Hepatocyte (in vitro differentiated cells): ENCODE measurements at regions not wholly inside any gene's neighbourhood (a gene's known extent, or its start where the extent isn't known, plus 50 kb on each side); places are given as distances from the start of the nearest gene placed in this dataset.

Source experiments
- DNase-seq: peaks from one replicate; pipeline ENCODE4 v3.0.0-alpha.2; 2016; ENCODE audit warnings: low spot score
- H2AFZ ChIP-seq: fragments of 200-600 bp; sonication (generic); 2 replicates; pipeline ENCODE4 v1.6.0; 2016; ENCODE audit warnings: antibody characterized with exemption, mild to moderate bottlenecking
- H3K27ac ChIP-seq: fragments of 200-600 bp; sonication (generic); 2 replicates; pipeline ENCODE4 v1.5.1; 2016; ENCODE audit warnings: mild to moderate bottlenecking
- H3K27me3 ChIP-seq: fragments of 200-600 bp; sonication (generic); 2 replicates; pipeline ENCODE4 v1.6.1; 2016
- H3K36me3 ChIP-seq: fragments of 200-600 bp; sonication (generic); replicated peaks from 2 replicates; pipeline ENCODE4 v1.5.1; 2016; ENCODE audit warnings: low read depth; ENCODE audit not compliant: insufficient read depth
- H3K4me1 ChIP-seq: fragments of 200-600 bp; sonication (generic); 2 replicates; pipeline ENCODE4 v1.5.1; 2016; ENCODE audit warnings: mild to moderate bottlenecking, moderate library complexity; ENCODE audit not compliant: insufficient read depth
- H3K4me2 ChIP-seq: fragments of 200-600 bp; sonication (generic); 2 replicates; pipeline ENCODE4 v1.6.0; 2016
- H3K4me3 ChIP-seq: fragments of 200-600 bp; sonication (generic); 2 replicates; pipeline ENCODE4 v1.5.1; 2016; ENCODE audit warnings: mild to moderate bottlenecking
- H3K79me2 ChIP-seq: fragments of 200-600 bp; sonication (generic); 2 replicates; pipeline ENCODE4 v1.6.0; 2017; ENCODE audit warnings: mild to moderate bottlenecking
- H3K9me2 ChIP-seq: fragments of 200-600 bp; sonication (generic); replicated peaks from 2 replicates; pipeline ENCODE4 v1.6.0; 2017; ENCODE audit warnings: mild to moderate bottlenecking; ENCODE audit not compliant: insufficient read depth
- H3K9me3 ChIP-seq: fragments of 200-600 bp; sonication (generic); 2 replicates; pipeline ENCODE4 v1.5.1; 2016; ENCODE audit warnings: low read depth, mild to moderate bottlenecking
- H4K20me1 ChIP-seq: fragments of 200-600 bp; sonication (generic); 2 replicates; pipeline ENCODE4 v1.6.0; 2016; ENCODE audit warnings: mild to moderate bottlenecking; ENCODE audit not compliant: insufficient read depth, poor library complexity, severe bottlenecking
- EZH2 ChIP-seq: fragments of 200-600 bp; sonication (generic); IDR thresholded peaks from 2 replicates; pipeline ENCODE4 v1.6.1; 2016; ENCODE audit warnings: antibody characterized with exemption, mild to moderate bottlenecking, borderline replicate concordance
- EZH2phosphoT487 ChIP-seq: fragments of 200-600 bp; sonication (generic); IDR thresholded peaks from one replicate; pipeline ENCODE4 v1.6.1; 2018; ENCODE audit warnings: antibody characterized with exemption, mild to moderate bottlenecking, low read depth, moderate library complexity; ENCODE audit not compliant: unreplicated experiment, severe bottlenecking
- WGBS: methylation state at CpG from one replicate; pipeline ENCODE4 v1.1.6; 2016; ENCODE audit warnings: low lambda C conversion rate; ENCODE audit errors: missing lambda C conversion rate; 5-methylcytosine and 5-hydroxymethylcytosine counted together
- TF ChIP-seq, protein P1 (sequence below): fragments of 200-600 bp; sonication (generic); IDR thresholded peaks from 2 replicates; pipeline ENCODE4 v1.5.1; 2016; ENCODE audit warnings: antibody characterized with exemption, mild to moderate bottlenecking; ENCODE audit not compliant: poor library complexity

DNA sequence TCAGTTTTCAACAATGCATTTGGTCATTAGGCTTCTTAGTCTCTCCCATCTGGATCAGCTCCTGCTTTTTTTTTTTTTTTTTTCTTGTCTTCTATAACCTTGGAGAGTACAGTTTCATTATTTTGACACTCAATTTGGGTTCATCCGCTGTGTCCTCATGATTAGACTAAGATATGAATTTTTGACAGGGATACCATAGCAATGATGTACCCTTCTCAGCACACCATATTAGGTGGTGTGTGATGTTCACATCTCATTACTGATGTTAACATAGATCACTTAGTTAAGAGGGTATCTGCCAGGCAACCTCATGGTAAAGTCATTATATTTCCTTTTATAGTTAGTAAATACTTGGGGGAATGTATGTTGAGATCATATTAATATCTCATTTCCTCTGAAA, 445.5 kb upstream of the IGFBP3 start:
- no peaks in the 10 kb centered on the region for H3K9me3 ChIP-seq
- WGBS: 100% methylated on average over 1 of the region's 1 CpG
- no peak overlapping the region for H3K4me3 ChIP-seq
- H3K4me1 ChIP-seq: peaks cover 14% of the 10 kb centered on the region
- H3K4me2 ChIP-seq: no peak overlapping the region
- DNase-seq: no peak
- no peak overlapping the region for H3K27ac ChIP-seq
- H2AFZ ChIP-seq: no peak overlapping the region
- no peaks in the 10 kb centered on the region for H3K27me3 ChIP-seq
- no peaks in the 10 kb centered on the region for H4K20me1 ChIP-seq
- H3K9me2 ChIP-seq: no peaks in the 10 kb centered on the region
- no peaks in the 10 kb centered on the region for H3K36me3 ChIP-seq
- H3K79me2 ChIP-seq: no peaks in the 10 kb centered on the region
- TF ChIP-seq, protein P1, sequence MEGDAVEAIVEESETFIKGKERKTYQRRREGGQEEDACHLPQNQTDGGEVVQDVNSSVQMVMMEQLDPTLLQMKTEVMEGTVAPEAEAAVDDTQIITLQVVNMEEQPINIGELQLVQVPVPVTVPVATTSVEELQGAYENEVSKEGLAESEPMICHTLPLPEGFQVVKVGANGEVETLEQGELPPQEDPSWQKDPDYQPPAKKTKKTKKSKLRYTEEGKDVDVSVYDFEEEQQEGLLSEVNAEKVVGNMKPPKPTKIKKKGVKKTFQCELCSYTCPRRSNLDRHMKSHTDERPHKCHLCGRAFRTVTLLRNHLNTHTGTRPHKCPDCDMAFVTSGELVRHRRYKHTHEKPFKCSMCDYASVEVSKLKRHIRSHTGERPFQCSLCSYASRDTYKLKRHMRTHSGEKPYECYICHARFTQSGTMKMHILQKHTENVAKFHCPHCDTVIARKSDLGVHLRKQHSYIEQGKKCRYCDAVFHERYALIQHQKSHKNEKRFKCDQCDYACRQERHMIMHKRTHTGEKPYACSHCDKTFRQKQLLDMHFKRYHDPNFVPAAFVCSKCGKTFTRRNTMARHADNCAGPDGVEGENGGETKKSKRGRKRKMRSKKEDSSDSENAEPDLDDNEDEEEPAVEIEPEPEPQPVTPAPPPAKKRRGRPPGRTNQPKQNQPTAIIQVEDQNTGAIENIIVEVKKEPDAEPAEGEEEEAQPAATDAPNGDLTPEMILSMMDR: no peak
- no peak for TF ChIP-seq EZH2
- TF ChIP-seq EZH2phosphoT487: no peak

DNA sequence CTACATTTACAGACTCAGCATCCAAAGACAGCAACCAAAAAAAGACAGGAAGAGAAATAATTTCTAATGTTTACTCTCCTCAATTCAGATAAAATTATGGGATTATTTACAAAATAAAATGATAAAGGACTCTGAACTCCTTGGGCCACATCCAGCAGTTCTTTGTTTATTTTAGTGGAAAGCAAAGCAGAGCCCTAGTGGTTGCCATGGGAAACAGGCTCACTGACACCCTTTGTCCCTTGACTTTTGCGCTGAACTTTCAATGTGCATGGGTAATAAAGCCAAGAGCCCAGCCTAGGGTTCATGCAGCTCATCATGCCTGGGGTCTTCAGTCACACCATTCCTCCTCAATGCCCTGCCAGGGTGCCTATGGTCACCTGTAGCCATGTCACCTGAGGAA, 442.6 kb upstream of the IGFBP3 start:
- Histone ChIP-seq H3K9me2 (no peaks in the 10 kb centered on the region), H2AFZ (no peak overlapping the region), H3K79me2 (no peaks in the 10 kb centered on the region), H3K36me3 (no peaks in the 10 kb centered on the region), H3K27ac (no peak overlapping the region), H3K9me3 (no peaks in the 10 kb centered on the region), H3K4me2 (no peak overlapping the region), H3K27me3 (no peaks in the 10 kb centered on the region), H3K4me3 (no peak overlapping the region), H4K20me1 (peaks cover 2% of the 10 kb centered on the region), H3K4me1 (peaks cover 14% of the 10 kb centered on the region)
- TF ChIP-seq, protein P1: peak; percentile 7
- TF ChIP-seq EZH2phosphoT487: no peak
- WGBS: 57% methylated on average over 1 of the region's 1 CpG
- peak; percentile 7 for DNase-seq

DNA sequence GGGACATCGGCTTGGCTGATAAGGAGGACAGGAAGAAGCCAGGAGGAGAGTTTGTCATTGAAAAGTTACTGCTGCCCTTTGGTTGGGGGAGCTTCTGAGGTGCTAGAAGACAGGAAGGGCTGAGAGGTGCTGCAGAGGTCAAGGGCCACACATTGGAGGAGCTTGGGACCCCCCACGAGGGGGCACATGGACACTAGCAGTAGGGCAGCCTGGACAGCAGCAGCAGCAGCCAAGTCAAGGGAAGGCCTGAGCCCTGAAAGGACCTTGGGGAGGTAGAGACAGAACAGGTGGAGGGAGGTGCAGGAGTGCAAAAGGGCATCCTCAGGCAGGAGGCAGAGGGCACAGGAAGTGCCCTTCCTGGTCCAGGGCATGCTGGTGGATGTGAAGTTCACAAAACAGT, 439.7 kb upstream of the IGFBP3 start:
- Histone ChIP-seq H3K27ac (no peak overlapping the region), H4K20me1 (peaks cover 2% of the 10 kb centered on the region), H3K79me2 (no peaks in the 10 kb centered on the region), H3K4me2 (no peak overlapping the region), H2AFZ (no peak overlapping the region), H3K4me3 (no peak overlapping the region), H3K36me3 (no peaks in the 10 kb centered on the region), H3K4me1 (peaks cover 14% of the 10 kb centered on the region), H3K9me3 (no peaks in the 10 kb centered on the region), H3K27me3 (no peaks in the 10 kb centered on the region), H3K9me2 (no peaks in the 10 kb centered on the region)
- 86% methylated on average over 2 of the region's 2 CpGs for WGBS
- TF ChIP-seq EZH2phosphoT487 (no peak), EZH2 (no peak)
- TF ChIP-seq, protein P1: no peak
- DNase-seq: no peak

DNA sequence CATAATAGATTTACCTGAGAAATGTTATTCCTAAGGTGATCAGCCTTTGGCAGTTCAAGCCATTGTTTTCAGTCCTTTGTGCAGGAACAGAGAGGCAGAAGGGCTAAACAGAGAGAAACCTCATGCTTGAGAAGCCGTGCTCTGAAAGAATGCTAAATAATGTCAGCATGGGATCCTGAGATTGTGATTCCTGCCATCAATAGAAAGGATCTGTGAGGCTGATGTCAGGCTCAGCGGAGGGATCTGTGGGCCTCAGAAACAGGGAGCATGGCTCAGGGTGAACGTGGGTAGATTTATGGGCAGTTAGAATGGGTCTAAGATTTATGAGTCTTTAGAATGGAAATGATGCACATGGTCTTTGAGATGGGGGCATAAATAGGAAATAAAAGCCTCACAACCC, 439.2 kb upstream of the IGFBP3 start:
- Histone ChIP-seq H4K20me1 (peaks cover 2% of the 10 kb centered on the region), H3K9me2 (no peaks in the 10 kb centered on the region), H3K79me2 (no peaks in the 10 kb centered on the region), H3K36me3 (no peaks in the 10 kb centered on the region), H3K27ac (no peak overlapping the region), H3K4me2 (no peak overlapping the region), H3K9me3 (no peaks in the 10 kb centered on the region), H3K4me1 (peaks cover 14% of the 10 kb centered on the region), H3K27me3 (no peaks in the 10 kb centered on the region), H3K4me3 (no peak overlapping the region), H2AFZ (no peak overlapping the region)
- WGBS: 60% methylated on average over 3 of the region's 3 CpGs
- TF ChIP-seq EZH2phosphoT487: no peak
- TF ChIP-seq EZH2: no peak
- TF ChIP-seq, protein P1: no peak
- DNase-seq: no peak
